ENCODE measurements at regions not wholly inside any gene's neighbourhood (a gene's known extent, or its start where the extent isn't known, plus 50 kb on each side); places are given as distances from the start of the nearest gene placed in this dataset.
A peak's percentile ranks its signal among the peaks of the same experiment; 100 is the strongest.

- DNase-seq (ENCODE audit: low read depth), result no peak
- no peak for TF ChIP-seq CTCF (conservative IDR thresholded peaks at IDR 0.05; ENCODE audit: low read length)
- H3K4me3 ChIP-seq (ENCODE audit: low read length), result no peak overlapping the region
Measured at GRCh38 chr4:153938994-153939393, 150.1 kb upstream of the SFRP2 start.

DNA sequence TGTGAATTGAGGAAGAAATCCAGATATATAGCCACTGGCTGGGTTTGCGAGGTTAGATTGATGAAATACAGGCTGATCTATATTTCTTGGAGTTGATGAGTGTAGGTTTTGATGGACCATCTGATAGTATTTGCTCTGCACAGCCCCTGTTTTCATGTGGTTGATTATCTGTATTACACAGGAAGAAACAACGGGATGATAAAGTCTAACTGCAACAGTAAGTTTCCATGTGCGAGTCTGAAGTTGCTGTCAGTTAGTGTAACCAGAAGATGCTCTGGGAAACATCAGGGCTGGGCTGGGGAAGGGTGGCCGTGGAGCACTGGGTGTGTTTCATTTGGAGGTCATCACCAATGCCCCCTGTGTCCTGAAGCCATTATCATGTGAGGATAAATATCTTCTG, 148.4 kb upstream of the SFRP2 start:
- no peak for TF ChIP-seq CTCF (conservative IDR thresholded peaks at IDR 0.05; ENCODE audit: low read length)
- DNase-seq (ENCODE audit: low read depth), result no peak
- no peak overlapping the region for H3K4me3 ChIP-seq (ENCODE audit: low read length)

- H3K4me3 ChIP-seq (ENCODE audit: low read length), result no peak overlapping the region
- TF ChIP-seq CTCF (conservative IDR thresholded peaks at IDR 0.05; ENCODE audit: low read length), result no peak
- no peak for DNase-seq (ENCODE audit: low read depth)
Measured at GRCh38 chr4:153936121-153936520, 147.2 kb upstream of the SFRP2 start.

DNA sequence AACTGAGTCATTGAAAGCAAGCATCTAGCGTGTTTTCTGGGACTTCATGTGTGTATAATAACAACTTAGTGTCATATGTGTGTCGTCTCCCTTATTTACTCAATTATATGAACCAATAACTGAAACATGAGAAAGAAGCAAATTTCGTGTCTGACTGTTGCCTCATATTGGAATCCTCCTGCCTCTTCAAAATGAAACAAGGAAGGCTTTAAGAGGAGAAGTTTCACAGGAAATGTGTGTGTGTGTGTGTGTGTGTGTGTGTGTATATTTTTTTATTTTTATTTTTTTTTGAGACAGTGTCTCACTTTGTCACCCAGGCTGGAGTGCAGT, 145.8 kb upstream of the SFRP2 start:
- peak; percentile 77 for DNase-seq (ENCODE audit: low read depth)
- no peak overlapping the region for H3K4me3 ChIP-seq (ENCODE audit: low read length)
- no peak for TF ChIP-seq CTCF (conservative IDR thresholded peaks at IDR 0.05; ENCODE audit: low read length)

- no peak for TF ChIP-seq CTCF (conservative IDR thresholded peaks at IDR 0.05; ENCODE audit: low read length)
- no peak overlapping the region for H3K4me3 ChIP-seq (ENCODE audit: low read length)
Measured at GRCh38 chr4:153933915-153934687, 145.2 kb upstream of the SFRP2 start.

DNA sequence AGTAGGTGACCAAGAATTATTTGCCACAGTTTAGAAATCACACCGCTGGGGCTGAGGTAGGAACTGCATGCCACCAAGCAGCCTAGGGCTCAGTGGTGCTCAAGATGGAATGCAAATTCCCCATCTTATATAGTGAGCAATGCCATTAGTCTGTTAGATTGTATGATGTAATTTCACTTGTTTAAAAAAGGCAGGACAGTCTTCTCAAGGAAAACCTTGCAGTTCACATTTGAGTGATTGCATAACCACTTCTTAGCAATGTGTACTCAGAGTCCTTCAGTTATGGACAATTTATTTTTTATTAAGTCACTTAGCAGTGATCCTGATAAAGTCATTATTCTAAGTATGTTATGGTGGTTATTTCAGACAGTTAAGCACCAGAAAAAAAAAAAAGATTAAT, 142.9 kb upstream of the SFRP2 start:
- peak; percentile 84 for DNase-seq (ENCODE audit: low read depth)
- TF ChIP-seq CTCF (conservative IDR thresholded peaks at IDR 0.05; ENCODE audit: low read length), result no peak
- no peak overlapping the region for H3K4me3 ChIP-seq (ENCODE audit: low read length)

More at GRCh38 chr4:153933915-153934687, 145.2 kb upstream of the SFRP2 start:
- DNase-seq (ENCODE audit: low read depth), result peak; percentile 47

DNA sequence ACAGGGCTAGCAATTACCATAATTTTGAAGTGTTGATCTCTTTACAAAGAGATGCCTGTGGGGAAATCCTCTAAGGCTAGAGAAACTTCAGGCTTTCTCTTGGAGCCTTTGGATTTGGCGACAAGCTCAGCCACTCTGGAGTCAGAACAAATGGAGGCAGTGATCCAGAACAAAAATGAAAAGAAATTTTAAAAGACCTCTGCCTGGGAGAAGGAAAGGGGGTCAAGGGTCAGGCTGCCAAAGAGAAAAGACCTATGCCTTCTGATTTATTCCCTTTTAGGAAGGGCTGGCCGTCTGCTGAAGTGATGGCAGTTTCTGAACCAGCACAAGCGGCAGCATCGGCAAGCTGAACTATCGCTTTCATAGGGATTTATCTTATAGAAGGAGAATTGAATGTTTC, 140.8 kb upstream of the SFRP2 start:
- no peak for TF ChIP-seq CTCF (conservative IDR thresholded peaks at IDR 0.05; ENCODE audit: low read length)

More for the DNA sequence above, 140.8 kb upstream of the SFRP2 start:
- no peak overlapping the region for H3K4me3 ChIP-seq (ENCODE audit: low read length)
- no peak for DNase-seq (ENCODE audit: low read depth)

Data from AG10803 (cell line).